HEK293T (cell line): ENCODE measurements at regions not wholly inside any gene's neighbourhood (a gene's known extent, or its start where the extent isn't known, plus 50 kb on each side); places are given as distances from the start of the nearest gene placed in this dataset.

Experiments
- ELF4 ChIP-seq: fragments of 450-650 bp; IDR thresholded peaks from 2 replicates; pipeline ENCODE4 v1.6.1; 2017; ENCODE audit warnings: antibody characterized with exemption
- FOXA1 ChIP-seq: fragments of 450-650 bp; IDR thresholded peaks from 2 replicates; pipeline ENCODE4 v1.6.1; 2016; ENCODE audit warnings: mild to moderate bottlenecking
- FOXK2 ChIP-seq: fragments of 450-650 bp; IDR thresholded peaks from 2 replicates; pipeline ENCODE4 v1.6.1; 2016; ENCODE audit warnings: mild to moderate bottlenecking
- FOXM1 ChIP-seq: fragments of 450-650 bp; IDR thresholded peaks from 2 replicates; pipeline ENCODE4 v1.6.1; 2017; ENCODE audit warnings: mild to moderate bottlenecking, borderline replicate concordance
- HDGF ChIP-seq: fragments of 450-650 bp; IDR thresholded peaks from 2 replicates; pipeline ENCODE4 v1.6.1; 2017; ENCODE audit warnings: antibody characterized with exemption, borderline replicate concordance
- L3MBTL2 ChIP-seq: fragments of 450-650 bp; conservative IDR thresholded peaks from 2 replicates; pipeline ENCODE4 v1.6.1; 2016; ENCODE audit warnings: mild to moderate bottlenecking
- LEF1 ChIP-seq: fragments of 450-650 bp; IDR thresholded peaks from 2 replicates; pipeline ENCODE4 v1.6.1; 2017; ENCODE audit warnings: mild to moderate bottlenecking, borderline replicate concordance
- NFRKB ChIP-seq: fragments of 450-650 bp; IDR thresholded peaks from 2 replicates; pipeline ENCODE4 v1.6.1; 2016; ENCODE audit warnings: mild to moderate bottlenecking, moderate library complexity
- SP1 ChIP-seq: fragments of 450-650 bp; IDR thresholded peaks from 2 replicates; pipeline ENCODE4 v1.6.1; 2017
- ZNF384 ChIP-seq: fragments of 450-650 bp; IDR thresholded peaks from 2 replicates; pipeline ENCODE4 v1.6.1; 2016
- TF ChIP-seq, protein P1 (sequence below): fragments of 450-650 bp; IDR thresholded peaks from 2 replicates; pipeline ENCODE4 v1.6.1; 2016

DNA sequence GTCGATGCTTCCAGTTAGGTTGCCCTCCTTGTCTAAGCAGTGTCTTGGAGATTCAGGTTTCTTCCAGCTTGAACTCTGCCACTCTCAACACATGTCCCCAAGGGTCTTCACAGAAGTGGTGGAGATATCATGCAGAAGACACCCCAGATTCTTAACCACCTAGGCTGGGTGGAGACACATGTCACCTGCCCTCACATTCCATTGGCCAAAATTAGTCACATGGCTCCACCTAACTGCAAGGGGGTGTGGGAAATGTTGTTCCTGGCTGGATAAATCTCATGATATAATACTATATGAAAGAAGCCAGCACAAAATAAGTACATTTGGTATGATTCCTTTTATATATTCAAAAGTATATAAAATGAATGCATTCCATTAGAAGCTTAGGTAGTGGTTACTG lies 52.9 kb upstream of the SNRPB2 start:
- TF ChIP-seq SP1: no peak
- no peak for TF ChIP-seq FOXA1
- no peak for TF ChIP-seq FOXM1
- no peak for TF ChIP-seq NFRKB
- no peak for TF ChIP-seq LEF1
- no peak for TF ChIP-seq ELF4
- TF ChIP-seq, protein P1, sequence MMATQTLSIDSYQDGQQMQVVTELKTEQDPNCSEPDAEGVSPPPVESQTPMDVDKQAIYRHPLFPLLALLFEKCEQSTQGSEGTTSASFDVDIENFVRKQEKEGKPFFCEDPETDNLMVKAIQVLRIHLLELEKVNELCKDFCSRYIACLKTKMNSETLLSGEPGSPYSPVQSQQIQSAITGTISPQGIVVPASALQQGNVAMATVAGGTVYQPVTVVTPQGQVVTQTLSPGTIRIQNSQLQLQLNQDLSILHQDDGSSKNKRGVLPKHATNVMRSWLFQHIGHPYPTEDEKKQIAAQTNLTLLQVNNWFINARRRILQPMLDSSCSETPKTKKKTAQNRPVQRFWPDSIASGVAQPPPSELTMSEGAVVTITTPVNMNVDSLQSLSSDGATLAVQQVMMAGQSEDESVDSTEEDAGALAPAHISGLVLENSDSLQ: no peak
- no peak for TF ChIP-seq ZNF384
- no peak for TF ChIP-seq HDGF
- TF ChIP-seq FOXK2: no peak
- TF ChIP-seq L3MBTL2: no peak
